ENCODE measurements at regions not wholly inside any gene's neighbourhood (a gene's known extent, or its start where the extent isn't known, plus 50 kb on each side); places are given as distances from the start of the nearest gene placed in this dataset.
A peak's percentile ranks its signal among the peaks of the same experiment; 100 is the strongest.

DNA sequence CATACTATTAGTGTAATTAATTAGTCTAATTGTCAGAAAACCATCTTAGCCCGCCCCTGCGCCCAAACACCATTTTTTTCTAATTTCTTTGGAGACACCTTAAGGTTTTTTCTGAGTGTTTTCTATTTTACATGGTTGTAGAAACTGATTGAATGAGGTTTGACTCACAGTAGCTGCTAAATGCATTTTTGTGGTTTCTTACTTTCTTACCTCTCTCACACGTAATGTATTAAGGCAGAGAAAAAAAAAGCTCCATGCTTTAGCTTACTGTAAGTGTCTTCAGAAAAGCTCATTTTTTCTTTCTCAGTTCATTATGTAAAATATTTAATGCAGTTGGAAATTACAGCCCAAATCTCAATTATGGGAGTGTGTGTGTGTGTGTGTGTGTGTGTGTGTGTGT, 548.5 kb upstream of the LRRTM4 start:
- DNase-seq (ENCODE audit: low spot score): no peak
- Histone ChIP-seq H4K20me1 (ENCODE audit: insufficient read depth, low read length) (no peaks in the 10 kb centered on the region), H3K4me2 (ENCODE audit: low read depth, low read length) (no peak overlapping the region), H3K27me3 (ENCODE audit: control insufficient read depth in 1 of 2, insufficient read depth in 2 of 2, low read length in 2 of 2) (no peaks in the 10 kb centered on the region), H3K9me3 (ENCODE audit: low read length) (no peaks in the 10 kb centered on the region), H2AFZ (ENCODE audit: low read length) (no peak overlapping the region), H3K4me1 (ENCODE audit: insufficient read depth, low read length) (no peaks in the 10 kb centered on the region), H3K4me3 (replicated peaks in 1 of 3; ENCODE audit: insufficient read depth in 1 of 3, low read depth in 2 of 3, low read length in 3 of 3) (no peak overlapping the region), H3K27ac (ENCODE audit: extremely low read length, insufficient read depth, low read length) (no peak overlapping the region), H3K79me2 (ENCODE audit: insufficient read depth, low read length) (no peaks in the 10 kb centered on the region), H3K36me3 (replicated peaks in 1 of 2; ENCODE audit: control insufficient read depth in 1 of 2, insufficient read depth in 2 of 2, low read length in 2 of 2) (no peaks in the 10 kb centered on the region), H3K9ac (ENCODE audit: insufficient read depth, low read depth, low read length) (no peak overlapping the region)
- no TSS peak for BruUV-seq (replicated peaks)
- no peak for ATAC-seq
- intact Hi-C loops (cut with micrococcal nuclease; ENCODE audit: unreplicated experiment): no loop called here
- WGBS (ENCODE audit: low lambda C conversion rate): 93% methylated on average over 3 of the region's 3 CpGs
- TF ChIP-seq, protein P1, sequence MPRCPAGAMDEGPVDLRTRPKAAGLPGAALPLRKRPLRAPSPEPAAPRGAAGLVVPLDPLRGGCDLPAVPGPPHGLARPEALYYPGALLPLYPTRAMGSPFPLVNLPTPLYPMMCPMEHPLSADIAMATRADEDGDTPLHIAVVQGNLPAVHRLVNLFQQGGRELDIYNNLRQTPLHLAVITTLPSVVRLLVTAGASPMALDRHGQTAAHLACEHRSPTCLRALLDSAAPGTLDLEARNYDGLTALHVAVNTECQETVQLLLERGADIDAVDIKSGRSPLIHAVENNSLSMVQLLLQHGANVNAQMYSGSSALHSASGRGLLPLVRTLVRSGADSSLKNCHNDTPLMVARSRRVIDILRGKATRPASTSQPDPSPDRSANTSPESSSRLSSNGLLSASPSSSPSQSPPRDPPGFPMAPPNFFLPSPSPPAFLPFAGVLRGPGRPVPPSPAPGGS (CRISPR knock-in tag; IDR thresholded peaks at IDR 0.05): no peak
- no peak for TF ChIP-seq FOXP1 (IDR thresholded peaks at IDR 0.05)
- no peak for TF ChIP-seq FOXP1 (CRISPR knock-in tag; IDR thresholded peaks at IDR 0.05)
- TF ChIP-seq AGO1 (IDR thresholded peaks at IDR 0.05; ENCODE audit: low read depth, low read length, poor library complexity, severe bottlenecking): no peak
- TF ChIP-seq KDM2A (CRISPR knock-in tag; IDR thresholded peaks at IDR 0.05; ENCODE audit: borderline replicate concordance, low read depth): no peak
- TF ChIP-seq TP53 (CRISPR knock-in tag; conservative IDR thresholded peaks at IDR 0.05): no peak
- in situ Hi-C loops (cut with HindIII; ENCODE audit: extremely low pct_ligation_motif_present, low pct_unique_long_range_greater_than_20kb): no loop called here
- ChIA-PET CTCF (ENCODE audit: low intra/inter-chr PET ratio, low total read pairs) (no interaction called here), POLR2A (no interaction called here)
- FAIRE-seq: no peak

DNA sequence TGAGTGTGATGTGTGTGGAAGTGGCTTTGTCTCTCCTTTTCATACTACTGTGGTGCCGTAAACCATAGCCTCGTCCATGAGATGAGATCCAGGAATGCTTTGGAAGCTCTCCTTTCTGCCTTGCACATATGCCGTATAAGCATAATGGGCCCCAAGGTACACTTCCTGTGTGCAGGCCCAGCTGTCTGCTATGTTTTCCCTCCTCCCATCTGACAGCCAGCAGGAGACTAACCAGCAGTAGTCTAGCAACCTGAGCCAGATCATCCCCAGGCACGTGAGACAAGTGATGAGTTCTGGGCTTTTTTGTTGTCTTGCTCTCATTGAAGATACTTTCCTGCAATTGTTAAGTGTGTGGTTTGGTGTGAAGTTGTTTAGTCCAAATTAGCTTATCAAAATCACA, 555.5 kb upstream of the LRRTM4 start:
- POLR2A ChIA-PET: no interaction called here
- no peak for ATAC-seq
- TF ChIP-seq, protein P2, sequence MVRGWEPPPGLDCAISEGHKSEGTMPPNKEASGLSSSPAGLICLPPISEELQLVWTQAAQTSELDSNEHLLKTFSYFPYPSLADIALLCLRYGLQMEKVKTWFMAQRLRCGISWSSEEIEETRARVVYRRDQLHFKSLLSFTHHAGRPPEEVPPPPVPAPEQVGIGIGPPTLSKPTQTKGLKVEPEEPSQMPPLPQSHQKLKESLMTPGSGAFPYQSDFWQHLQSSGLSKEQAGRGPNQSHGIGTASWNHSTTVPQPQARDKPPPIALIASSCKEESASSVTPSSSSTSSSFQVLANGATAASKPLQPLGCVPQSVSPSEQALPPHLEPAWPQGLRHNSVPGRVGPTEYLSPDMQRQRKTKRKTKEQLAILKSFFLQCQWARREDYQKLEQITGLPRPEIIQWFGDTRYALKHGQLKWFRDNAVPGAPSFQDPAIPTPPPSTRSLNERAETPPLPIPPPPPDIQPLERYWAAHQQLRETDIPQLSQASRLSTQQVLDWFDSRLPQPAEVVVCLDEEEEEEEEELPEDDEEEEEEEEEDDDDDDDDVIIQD (CRISPR knock-in tag; IDR thresholded peaks at IDR 0.05; ENCODE audit: low read depth): no peak
- no peak for TF ChIP-seq MLLT10 (CRISPR knock-in tag; IDR thresholded peaks at IDR 0.05)
- TF ChIP-seq, protein P3, sequence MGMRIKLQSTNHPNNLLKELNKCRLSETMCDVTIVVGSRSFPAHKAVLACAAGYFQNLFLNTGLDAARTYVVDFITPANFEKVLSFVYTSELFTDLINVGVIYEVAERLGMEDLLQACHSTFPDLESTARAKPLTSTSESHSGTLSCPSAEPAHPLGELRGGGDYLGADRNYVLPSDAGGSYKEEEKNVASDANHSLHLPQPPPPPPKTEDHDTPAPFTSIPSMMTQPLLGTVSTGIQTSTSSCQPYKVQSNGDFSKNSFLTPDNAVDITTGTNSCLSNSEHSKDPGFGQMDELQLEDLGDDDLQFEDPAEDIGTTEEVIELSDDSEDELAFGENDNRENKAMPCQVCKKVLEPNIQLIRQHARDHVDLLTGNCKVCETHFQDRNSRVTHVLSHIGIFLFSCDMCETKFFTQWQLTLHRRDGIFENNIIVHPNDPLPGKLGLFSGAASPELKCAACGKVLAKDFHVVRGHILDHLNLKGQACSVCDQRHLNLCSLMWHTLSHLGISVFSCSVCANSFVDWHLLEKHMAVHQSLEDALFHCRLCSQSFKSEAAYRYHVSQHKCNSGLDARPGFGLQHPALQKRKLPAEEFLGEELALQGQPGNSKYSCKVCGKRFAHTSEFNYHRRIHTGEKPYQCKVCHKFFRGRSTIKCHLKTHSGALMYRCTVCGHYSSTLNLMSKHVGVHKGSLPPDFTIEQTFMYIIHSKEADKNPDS (CRISPR knock-in tag; IDR thresholded peaks at IDR 0.05): no peak
- TF ChIP-seq TSC22D2 (CRISPR knock-in tag; IDR thresholded peaks at IDR 0.05; ENCODE audit: borderline replicate concordance): no peak
- TF ChIP-seq SP1 (IDR thresholded peaks at IDR 0.05): no peak
- no peak for TF ChIP-seq SP1 (CRISPR knock-in tag; IDR thresholded peaks at IDR 0.05)
- TF ChIP-seq RBM22 (optimal IDR thresholded peaks at IDR 0.05; ENCODE audit: low read length): peak; percentile 25
- TF ChIP-seq ZNF883 (CRISPR knock-in tag; IDR thresholded peaks at IDR 0.05; ENCODE audit: not compliant biosample characterization): no peak
- 0 out of 4 replicates have a peak, but pooled peaks of 1 of the 2 experiments have one; percentile 8 for TF ChIP-seq MAFK (conservative IDR thresholded peaks at IDR 0.05 in 1 of 2, IDR thresholded peaks at IDR 0.05 in 1 of 2; ENCODE audit: low read length in 2 of 2)

More for the DNA sequence above, 555.5 kb upstream of the LRRTM4 start:
- intact Hi-C loops (cut with micrococcal nuclease; ENCODE audit: unreplicated experiment): no loop called here
- DNase-seq (ENCODE audit: low spot score): no peak
- CTCF ChIA-PET (ENCODE audit: low intra/inter-chr PET ratio, low total read pairs): no interaction called here
- Histone ChIP-seq H3K9ac (ENCODE audit: insufficient read depth, low read depth, low read length) (no peak overlapping the region), H3K9me3 (ENCODE audit: low read length) (no peaks in the 10 kb centered on the region), H3K79me2 (ENCODE audit: insufficient read depth, low read length) (no peaks in the 10 kb centered on the region), H3K4me3 (replicated peaks in 1 of 3; ENCODE audit: insufficient read depth in 1 of 3, low read depth in 2 of 3, low read length in 3 of 3) (no peak overlapping the region), H3K27ac (ENCODE audit: extremely low read length, insufficient read depth, low read length) (no peak overlapping the region), H4K20me1 (ENCODE audit: insufficient read depth, low read length) (no peaks in the 10 kb centered on the region), H2AFZ (ENCODE audit: low read length) (no peak overlapping the region), H3K27me3 (ENCODE audit: control insufficient read depth in 1 of 2, insufficient read depth in 2 of 2, low read length in 2 of 2) (no peaks in the 10 kb centered on the region), H3K4me1 (ENCODE audit: insufficient read depth, low read length) (no peaks in the 10 kb centered on the region), H3K4me2 (ENCODE audit: low read depth, low read length) (no peak overlapping the region), H3K36me3 (replicated peaks in 1 of 2; ENCODE audit: control insufficient read depth in 1 of 2, insufficient read depth in 2 of 2, low read length in 2 of 2) (no peaks in the 10 kb centered on the region; a peak in 1 of 5 replicates)
- no TSS peak for BruUV-seq (replicated peaks)
- WGBS (ENCODE audit: low lambda C conversion rate): 94% methylated on average over 4 of the region's 4 CpGs
- FAIRE-seq: no peak
- in situ Hi-C loops (cut with HindIII; ENCODE audit: extremely low pct_ligation_motif_present, low pct_unique_long_range_greater_than_20kb): no loop called here

Data from HepG2 (cell line).